ENCODE measurements at regions not wholly inside any gene's neighbourhood (a gene's known extent, or its start where the extent isn't known, plus 50 kb on each side); places are given as distances from the start of the nearest gene placed in this dataset.

- DNase-seq (ENCODE audit: low read depth), result no peak
Observed at GRCh38 chr11:116073854-116074837, 569.9 kb upstream of the CADM1 start.

DNA sequence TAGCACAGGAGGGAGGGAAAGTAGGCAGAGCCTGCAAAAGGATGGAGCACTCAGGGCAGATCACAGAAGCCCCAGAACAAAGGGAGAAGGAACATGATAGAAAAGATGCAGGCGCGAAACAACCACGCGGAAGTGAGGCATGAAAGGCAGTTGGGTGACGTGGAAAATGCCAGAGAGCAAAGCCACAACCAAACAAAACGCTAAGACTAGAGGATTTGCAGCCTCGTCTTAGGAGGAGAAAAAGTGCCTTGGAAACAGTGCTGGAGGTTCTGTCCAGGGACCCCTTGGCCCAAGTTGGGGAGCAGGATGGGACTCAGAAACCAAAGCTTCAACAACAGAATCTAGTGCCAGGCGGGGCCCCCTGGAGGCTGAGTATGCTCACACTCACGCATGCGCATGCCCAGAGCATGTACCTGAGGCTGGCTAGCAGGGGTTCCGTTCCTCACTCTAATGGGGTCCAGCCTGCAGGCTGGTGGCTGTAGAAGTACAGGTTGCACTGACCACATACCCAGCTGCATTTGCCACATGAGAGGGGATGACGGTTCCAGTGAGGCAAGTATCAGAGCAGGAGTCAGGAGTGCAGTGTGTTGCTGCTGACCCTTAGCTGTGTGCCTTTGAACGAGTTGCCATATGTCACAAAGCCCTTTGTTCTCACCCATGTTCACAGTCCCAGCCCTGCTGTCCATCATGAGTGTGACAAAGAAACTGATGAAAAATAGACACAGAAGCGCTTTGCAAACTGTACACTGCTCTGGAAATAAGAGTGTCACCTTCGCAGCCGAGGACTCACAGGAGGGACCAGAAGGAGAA is 568.6 kb upstream of the CADM1 start:
- DNase-seq (ENCODE audit: low read depth), result no peak

DNA sequence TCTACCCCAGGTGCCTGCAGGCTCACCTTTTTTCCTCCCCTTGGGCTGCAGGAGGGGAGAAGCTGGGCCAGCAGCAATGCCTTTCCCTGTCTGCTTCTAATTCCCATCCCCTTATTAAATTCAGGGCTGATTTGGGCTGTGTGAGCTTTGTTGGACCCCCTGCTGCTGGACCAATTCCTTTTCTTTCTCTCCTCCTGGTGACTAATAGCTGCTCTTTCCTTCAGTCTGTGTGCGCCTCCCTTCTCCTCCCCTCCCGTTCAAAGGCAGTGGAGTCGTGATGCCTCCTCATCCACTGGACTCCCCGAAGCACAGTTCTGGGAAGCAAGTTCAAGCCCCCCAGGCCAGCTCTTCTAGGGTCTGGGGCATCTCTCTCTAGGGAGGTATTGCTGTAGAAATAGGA is 567.9 kb upstream of the CADM1 start:
- DNase-seq (ENCODE audit: low read depth), result no peak

DNA sequence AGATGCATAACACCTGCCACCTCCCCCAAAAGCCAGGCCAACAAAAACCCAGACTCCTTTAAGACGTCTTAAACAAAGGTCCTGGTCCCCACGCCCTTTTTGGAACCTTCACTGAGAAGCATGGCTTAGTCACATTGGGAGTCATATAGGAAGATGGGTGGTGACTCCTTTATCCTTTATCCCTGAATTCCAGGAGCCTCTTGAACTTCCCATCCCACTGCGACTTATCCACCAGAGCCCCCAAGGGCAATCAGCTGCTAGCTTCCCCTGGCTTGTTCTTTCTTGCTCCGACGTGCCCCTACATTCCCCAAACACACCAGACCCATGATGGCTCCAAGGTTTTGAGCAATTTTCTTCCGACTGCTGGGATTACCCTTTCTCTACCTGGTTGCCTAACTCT is 567.0 kb upstream of the CADM1 start:
- DNase-seq (ENCODE audit: low read depth), result no peak

DNA sequence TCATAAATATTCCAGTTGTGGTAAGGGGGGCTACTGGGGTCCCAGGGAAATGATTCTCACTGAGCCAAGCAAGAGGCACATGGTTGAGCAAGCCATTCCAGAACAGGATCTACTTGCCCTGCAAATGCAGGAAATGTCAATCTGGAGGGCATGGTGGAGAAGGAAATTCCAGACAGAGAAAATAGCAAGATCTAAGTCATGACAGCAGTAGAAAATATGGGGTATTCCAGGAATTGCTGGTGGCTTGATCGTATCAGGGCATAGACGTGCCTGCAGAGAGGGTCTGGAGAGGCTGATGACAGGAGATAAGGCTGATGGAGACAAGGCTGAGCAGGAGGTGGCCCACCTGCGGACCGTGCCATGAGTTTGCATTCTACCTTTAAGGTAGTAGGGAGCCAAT is 566.3 kb upstream of the CADM1 start:
- no peak for DNase-seq (ENCODE audit: low read depth)

- no peak for DNase-seq (ENCODE audit: low read depth)
Observed at GRCh38 chr11:116066777-116067176, 562.6 kb upstream of the CADM1 start.

GRCh38 chr11:116065986-116066385 is 561.8 kb upstream of the CADM1 start:
- no peak for DNase-seq (ENCODE audit: low read depth)

DNA sequence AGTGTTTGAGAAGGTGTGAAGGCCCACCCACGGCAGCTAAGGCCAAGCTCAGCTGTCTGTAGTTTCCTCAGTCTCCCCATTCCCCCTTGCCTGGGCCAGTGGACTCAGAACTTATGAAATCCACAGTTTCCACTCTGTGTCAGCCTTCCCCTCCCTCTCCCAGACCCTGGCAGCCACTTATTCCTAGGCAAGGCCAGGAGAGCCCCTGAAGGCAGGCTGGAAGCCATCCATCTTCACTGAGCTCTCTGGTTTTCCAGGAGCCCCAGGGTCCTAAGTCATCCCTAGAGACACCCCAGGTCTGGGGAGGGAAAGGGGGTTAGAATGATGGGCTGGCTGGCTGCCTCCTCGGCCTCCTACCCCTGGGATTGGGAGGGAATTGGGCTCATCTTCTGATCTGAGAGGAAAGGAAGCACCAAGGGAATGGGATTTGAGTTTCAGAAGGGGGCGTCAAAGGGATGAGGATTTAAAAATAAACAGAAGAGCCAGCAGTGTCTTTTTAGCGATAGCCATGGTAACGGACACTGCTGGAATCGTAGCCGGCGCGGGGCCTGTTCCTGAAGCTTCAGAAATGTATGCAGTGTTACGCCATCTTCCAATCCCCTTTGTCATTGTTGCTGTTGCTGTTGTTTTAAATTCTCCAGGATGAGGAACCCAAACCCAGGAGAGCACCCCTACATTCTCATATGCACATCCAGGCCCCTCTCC is 561.1 kb upstream of the CADM1 start:
- no peak for DNase-seq (ENCODE audit: low read depth)

- no peak for DNase-seq (ENCODE audit: low read depth)
Observed at GRCh38 chr11:116062490-116063171, 558.4 kb upstream of the CADM1 start.

DNA sequence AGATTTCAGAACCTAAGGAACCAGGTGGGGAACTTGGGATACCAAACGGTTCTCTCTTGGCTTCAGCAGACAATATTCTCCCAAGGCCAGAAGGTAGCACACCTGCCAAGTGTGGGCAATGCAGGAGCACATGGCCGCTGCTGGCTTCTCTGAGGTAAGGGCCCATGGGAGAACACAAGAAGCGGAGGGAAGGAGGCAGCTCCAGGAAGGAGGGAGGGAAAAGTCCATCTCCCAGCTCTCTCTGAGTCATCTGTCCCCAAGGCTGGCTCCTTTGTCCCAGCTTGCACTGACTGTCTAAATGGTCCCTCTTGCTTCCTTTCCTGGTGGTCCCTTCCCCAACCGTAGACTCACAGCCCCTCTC is 557.9 kb upstream of the CADM1 start:
- DNase-seq (ENCODE audit: low read depth), result no peak

DNA sequence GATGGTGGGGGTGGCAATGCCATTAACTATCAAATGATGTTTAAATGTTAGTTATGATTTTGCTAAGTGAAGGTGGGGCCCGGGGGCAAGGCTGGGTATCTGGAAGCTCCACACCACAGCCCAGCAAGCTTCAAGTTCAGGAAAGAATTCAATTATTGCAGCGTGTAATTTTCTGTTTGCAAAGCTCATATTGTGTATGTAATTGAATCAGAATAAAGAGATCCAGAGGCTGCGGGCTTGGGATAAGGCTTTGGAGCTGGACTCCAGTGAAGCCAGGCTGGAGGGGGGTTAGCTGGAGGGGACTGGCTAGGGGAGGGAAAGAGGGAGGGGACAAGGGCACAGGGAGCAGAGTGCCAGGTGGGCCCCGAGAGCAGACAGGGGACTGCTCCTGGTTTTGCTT is 557.1 kb upstream of the CADM1 start:
- DNase-seq (ENCODE audit: low read depth), result no peak

DNA sequence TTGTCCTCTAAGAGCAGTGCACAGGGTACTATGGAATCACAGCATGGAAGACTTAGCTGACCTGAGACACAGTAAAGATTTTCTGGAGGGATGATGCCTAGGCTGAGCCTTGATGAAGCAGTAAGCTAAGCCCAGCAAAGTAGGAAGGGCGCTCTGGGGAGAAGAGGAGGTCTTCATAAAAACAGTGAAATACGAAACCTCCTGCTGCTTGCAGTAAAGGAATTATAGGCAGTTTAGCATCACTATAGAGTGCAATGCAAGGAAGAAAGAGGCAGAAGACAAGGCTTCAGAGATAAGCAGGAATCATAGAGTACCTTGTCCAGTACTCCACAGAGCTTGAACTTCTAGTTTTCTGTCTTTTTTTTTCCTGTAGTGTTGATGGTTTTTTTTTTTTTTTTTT is 555.7 kb upstream of the CADM1 start:
- no peak for DNase-seq (ENCODE audit: low read depth)

- DNase-seq (ENCODE audit: low read depth), result no peak
Observed at GRCh38 chr11:116057000-116057399, 552.8 kb upstream of the CADM1 start.

- no peak for DNase-seq (ENCODE audit: low read depth)
Observed at GRCh38 chr11:116055064-116055463, 550.8 kb upstream of the CADM1 start.

DNA sequence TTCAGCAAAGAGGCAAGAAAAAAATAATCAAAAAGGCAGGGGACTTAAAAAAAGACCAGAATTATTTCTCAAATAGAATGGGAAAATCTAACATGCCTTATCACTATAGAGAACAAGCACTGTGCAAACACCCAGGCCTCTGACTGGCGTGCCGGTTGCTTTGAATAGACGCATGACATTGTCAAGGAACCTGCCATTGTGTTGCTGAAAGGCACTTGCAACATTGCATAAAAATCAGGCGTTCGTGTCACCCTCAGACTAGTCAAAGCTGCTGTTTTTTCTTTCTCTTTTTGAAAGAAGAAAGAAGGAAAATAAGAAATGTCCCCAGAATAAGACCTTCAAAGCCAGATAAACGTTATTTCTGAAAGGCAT is 549.3 kb upstream of the CADM1 start:
- no peak for DNase-seq (ENCODE audit: low read depth)

DNA sequence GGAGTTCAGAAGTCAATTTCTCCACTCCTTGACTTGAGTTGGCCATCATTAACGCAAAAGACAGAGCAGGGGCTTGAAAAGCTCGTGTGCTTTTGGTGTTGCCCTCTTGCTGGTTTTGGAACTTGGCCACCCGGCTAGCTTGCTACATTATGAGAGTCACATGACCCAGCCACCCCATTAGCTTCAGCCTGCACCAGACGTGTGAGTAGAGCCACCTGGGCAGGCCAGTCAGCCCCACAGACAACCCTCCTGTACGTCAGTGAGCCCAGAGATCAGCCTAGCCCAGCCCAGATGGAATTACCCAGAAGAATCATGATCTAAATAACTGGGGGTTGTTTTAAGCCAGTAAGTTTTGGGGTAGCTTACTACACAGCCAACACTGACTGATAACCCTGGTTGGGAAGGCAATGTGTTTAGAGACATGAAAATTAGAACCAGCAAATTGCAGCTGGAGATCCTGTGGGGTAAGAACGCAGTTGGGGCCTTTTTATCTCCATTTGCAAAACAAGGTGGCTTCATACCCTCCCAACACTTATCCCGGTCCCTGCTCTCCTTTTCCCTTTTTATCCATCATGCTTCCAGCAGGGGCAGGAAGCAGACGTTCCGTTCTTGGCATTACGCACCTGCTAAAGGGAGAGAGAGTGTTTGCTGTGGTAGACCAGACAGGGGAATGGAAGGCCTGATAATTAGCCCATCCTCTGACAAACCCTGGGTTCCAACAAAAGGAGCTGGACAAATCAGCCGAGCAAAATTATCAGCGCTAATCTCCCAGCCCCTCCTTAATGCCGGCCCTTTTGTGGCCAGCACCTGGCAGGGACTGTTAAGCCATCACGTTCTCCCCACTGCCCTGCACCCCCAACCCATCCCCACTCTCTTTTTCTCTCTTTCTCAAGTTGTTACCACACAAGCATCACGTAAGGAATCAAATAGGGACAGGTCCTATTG is 548.7 kb upstream of the CADM1 start:
- no peak for DNase-seq (ENCODE audit: low read depth)

DNA sequence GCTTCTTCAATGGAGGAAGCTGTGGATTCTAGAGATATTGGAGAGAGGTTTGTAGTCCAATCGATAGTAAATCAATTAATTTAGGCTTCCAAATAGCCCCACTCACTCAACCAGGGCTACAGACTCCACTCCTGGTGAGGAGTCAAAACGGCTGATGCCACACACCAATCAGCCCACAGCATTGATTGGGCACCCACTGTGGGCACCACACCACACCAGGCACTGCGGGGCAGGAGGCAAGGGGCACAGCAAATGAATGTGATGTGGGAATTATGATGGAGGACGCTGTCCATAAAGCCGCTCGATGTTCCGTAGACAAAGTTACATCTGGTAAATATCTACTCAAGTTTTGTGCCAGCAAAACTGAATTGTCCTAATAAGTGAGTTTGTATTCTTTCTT is 547.3 kb upstream of the CADM1 start:
- DNase-seq (ENCODE audit: low read depth), result no peak

- DNase-seq (ENCODE audit: low read depth), result no peak
Observed at GRCh38 chr11:116049383-116049782, 545.2 kb upstream of the CADM1 start.

DNA sequence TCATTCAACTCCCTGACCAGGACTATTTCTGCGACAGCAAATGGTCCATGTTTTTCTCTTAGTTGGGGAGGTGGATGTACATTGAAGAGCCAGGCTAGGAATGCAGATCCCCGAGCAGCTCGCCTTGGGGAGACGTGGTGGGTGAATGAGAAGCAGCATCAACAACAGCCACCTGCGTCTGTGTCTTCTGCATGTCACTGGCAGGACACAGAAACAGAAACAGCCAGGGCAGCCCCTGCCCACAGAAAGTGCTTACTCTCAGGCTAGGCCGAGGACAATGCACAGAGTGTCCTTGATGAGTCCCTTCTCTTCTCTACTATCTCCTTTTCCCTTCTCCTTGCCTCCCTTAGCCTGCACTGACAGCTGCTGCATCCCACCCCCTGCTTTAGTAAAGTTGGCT is 541.9 kb upstream of the CADM1 start:
- DNase-seq (ENCODE audit: low read depth), result no peak

DNA sequence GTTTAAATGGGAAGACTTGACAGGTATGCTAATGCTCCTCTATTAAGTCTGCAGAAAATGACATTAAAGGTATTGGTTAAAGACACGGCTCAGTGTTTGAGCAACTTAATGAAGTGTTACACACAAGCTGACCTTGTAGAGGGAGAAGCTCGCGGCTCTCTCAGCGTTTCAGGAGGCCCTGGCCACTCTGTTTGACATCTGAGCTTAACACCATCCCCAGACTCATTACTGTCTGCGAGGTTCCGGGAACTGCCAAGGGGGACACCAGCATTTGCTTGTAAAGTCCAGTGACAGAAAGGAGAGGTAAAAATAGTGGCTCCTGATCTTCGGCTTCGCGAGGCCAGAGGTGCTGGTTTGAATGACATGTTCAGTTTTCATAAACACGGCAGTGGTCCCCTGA is 540.7 kb upstream of the CADM1 start:
- DNase-seq (ENCODE audit: low read depth), result no peak

DNA sequence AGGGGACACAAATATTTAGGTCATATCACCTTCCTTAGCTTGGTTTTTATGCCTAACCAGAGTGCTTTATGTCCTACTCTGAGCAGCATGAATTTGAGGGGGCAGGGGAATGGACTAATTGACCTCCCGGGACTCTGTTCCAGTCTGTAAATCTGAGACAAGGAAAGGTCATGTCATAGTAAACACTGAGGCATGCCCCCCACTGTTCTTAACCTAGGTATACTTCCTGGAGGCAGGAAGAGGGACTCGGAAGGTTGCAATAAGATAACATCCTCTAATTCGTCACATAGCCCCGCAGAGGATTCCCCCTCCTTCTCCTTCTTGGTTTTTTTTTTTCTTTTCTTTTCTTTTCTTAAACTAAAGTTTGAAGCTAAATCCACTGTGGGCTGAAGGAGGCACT is 540.3 kb upstream of the CADM1 start:
- DNase-seq (ENCODE audit: low read depth), result no peak

Measured in iris pigment epithelial cell (primary cell).